ENCODE measurements at regions not wholly inside any gene's neighbourhood (a gene's known extent, or its start where the extent isn't known, plus 50 kb on each side); places are given as distances from the start of the nearest gene placed in this dataset.

DNA sequence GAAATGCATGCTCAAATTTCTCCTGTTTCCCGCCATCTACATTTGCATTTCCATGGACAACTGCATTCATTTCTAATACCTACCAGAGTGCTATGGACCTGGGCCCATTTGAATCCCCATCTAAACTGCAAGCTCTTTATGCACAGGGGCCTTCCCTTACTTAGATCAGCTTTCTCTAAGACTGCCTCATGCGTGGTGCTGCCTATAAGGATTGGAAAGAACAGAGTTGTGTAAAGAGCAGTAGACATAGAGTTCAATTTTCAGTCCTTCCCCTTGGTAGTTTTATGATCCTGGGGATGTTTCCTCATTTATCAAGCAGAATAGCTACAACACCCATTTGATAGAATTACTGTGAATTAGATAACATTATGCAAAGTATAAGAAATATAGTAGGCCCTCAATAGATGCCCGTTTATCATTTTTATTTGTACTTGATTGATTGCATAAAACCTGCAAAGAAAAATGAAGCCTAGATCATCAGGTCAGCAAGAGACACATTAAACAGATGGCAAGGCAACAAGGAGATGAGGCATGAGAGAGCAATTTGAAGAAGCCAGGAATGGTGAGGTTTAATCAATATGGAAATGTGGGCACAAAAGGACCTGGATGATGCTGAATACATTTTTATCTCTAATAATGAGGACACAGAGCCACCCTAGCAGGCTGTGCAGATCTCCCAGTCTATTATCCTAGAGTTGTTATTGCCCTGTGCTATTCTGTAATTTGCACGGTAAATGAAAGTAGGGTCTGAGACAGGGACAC is 359.7 kb downstream of the FAM181B start:
- no peak for DNase-seq (ENCODE audit: low spot score)

GRCh38 chr11:82365351-82365750 is 368.3 kb downstream of the FAM181B start:
- DNase-seq (ENCODE audit: low spot score) = no peak

- DNase-seq (ENCODE audit: low spot score) = no peak
Measured at GRCh38 chr11:82356316-82356715, 377.3 kb downstream of the FAM181B start.

DNA sequence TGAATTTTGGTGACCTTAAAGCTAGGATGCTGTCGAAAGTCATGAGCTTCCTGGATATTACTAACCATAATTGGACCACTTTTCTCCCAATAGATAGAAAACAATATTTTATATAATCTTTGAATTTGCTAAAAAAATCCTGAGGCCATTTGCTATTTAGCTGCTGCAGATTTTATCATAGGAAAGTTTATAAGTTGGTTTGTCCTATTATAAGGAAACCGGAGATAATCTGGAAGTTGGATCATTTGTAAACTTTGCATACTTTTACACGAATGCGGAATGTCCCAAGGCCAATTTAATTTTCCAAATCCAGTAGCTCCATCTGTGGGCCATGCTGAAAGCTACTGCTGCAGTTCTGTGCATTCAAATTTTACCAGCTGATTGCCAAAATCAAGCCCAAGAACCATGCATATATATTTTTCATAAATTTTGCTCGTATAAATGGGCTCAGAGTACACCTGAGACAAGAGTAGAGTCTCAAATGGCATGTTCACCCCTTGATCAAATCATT is 378.3 kb downstream of the FAM181B start:
- no peak for DNase-seq (ENCODE audit: low spot score)

- no peak for DNase-seq (ENCODE audit: low spot score)
Measured at GRCh38 chr11:82326853-82327252, 406.8 kb downstream of the FAM181B start.

- DNase-seq (ENCODE audit: low spot score) = no peak
Measured at GRCh38 chr11:82321206-82321605, 412.5 kb downstream of the FAM181B start.

DNA sequence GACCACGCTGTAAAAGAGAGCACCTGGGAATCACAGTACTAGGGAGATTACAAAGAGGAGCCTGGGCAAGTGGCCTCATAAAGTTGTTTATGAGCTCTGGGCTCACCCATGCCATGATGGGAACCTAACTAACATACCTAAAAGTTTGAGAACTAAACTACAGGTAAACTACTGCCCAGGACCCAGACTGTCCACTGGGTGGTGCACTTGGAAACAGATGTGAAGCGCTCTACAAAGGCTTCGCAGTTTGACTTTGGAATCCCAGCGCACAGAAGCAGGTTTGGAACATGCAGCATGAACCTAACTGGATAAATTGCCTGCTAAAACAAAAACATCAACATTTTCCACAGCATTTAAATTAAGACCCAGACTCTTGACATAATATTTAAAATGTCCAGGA is 418.6 kb downstream of the FAM181B start:
- peak; percentile 10 for DNase-seq (ENCODE audit: low spot score)

- no peak for DNase-seq (ENCODE audit: low spot score)
Measured at GRCh38 chr11:82308979-82309378, 424.7 kb downstream of the FAM181B start.

DNA sequence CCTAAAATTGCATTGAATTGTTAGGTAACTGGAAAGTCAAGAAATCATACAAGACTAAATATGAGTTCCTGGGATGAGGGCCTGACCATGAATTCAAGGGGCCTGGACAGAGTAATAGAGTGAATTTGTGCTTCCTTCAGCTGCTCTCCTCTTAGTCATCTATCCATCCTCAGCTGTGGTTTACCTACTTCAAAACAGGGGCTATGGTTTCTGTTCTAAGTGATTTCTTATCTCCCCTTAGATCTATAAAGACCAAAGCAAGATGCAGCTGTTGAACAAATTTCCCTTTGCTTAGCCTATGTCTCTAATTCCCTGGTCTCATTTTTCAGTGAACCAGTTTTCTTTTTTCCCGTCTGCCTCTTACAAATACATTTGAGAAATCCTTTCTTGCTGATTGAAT is 428.5 kb downstream of the FAM181B start:
- no peak for DNase-seq (ENCODE audit: low spot score)

- no peak for DNase-seq (ENCODE audit: low spot score)
Measured at GRCh38 chr11:82303671-82304070, 430.0 kb downstream of the FAM181B start.

DNA sequence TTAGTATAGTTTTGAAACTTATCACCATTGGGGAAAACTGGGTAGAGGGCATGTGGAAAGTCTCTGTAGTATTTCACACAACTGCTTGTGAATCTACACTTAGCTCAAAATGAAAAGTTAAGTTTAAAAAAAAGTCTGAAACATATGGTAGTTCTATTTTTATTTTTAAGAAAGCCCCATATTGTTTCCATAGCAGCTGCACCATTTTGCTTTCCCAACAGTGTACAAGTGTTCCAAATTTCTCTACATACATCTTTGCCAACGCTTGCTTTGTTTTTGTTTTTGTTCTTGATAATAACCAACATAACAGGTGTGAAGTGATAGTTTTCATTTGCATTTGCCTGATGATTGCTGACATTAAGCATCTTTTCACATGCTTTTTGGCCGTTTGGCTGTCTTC is 445.2 kb downstream of the FAM181B start:
- DNase-seq (ENCODE audit: low spot score) = no peak

DNA sequence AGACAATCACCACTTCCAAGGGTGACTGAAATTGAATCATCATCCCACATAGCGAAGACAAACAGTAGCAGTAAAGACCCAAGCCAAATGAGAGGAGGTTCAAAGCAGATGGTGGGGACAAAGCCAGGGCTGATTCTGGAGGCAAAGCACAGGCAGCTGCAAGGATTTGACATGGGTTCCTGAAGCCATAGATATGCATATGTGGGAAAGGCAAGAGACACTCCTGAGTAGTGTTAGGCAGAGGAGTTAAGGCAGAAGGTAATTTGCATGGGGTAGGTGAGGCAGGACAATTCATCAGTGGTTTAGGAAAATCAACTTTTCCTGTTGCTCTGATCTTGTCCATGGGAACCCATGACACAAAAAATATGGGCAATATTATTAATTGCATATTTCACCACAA is 462.8 kb downstream of the FAM181B start:
- DNase-seq (ENCODE audit: low spot score) = no peak

- DNase-seq (ENCODE audit: low spot score) = no peak
Measured at GRCh38 chr11:82268627-82269026, 465.0 kb downstream of the FAM181B start.

DNA sequence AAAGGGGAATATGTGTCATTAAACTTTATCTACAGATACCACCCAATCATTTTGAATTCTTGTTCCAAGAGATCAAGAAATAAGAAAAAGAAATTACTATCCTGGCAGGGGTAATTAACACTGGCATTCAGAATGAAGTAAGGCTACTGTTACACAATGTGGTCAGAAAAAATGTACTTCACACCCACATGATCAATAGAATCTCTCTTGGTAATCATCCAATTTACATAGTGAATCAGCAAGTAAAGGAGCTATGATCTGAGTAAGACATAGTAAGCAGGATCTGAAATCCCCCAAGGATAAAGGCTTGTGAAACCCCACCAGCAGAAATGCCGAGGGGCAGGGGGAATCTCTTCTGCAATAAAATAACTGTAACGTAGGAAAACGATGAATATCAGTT is 466.5 kb downstream of the FAM181B start:
- no peak for DNase-seq (ENCODE audit: low spot score)

DNA sequence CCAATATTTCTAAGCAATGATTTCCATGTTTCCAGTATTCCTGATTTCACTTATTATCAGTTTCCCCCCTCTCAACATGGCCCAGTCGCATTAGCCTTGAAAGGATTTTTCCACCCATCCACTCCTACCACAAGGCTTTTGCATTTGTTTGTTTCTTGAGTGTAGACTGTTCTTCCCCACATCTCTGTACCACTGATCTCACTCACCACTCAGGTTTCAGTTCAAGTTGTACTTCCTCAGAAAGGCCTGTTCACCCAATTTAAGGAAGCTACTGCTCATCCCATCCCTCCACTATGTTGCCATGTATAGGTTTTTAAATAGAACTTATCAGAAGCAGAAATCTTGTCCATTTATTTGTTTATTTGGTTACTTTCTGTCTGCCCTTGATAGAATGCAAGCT is 472.3 kb downstream of the FAM181B start:
- no peak for DNase-seq (ENCODE audit: low spot score)

GRCh38 chr11:82250047-82250446 is 483.6 kb downstream of the FAM181B start:
- no peak for DNase-seq (ENCODE audit: low spot score)

- no peak for DNase-seq (ENCODE audit: low spot score)
Measured at GRCh38 chr11:82246926-82247325, 486.7 kb downstream of the FAM181B start.

GRCh38 chr11:82239498-82239897 is 494.2 kb downstream of the FAM181B start:
- DNase-seq (ENCODE audit: low spot score) = no peak

GRCh38 chr11:82234256-82234655 is 499.4 kb downstream of the FAM181B start:
- no peak for DNase-seq (ENCODE audit: low spot score)

- DNase-seq (ENCODE audit: low spot score) = no peak
Measured at GRCh38 chr11:82233201-82233600, 500.5 kb downstream of the FAM181B start.

GRCh38 chr11:82229341-82229740 is 504.3 kb downstream of the FAM181B start:
- no peak for DNase-seq (ENCODE audit: low spot score)

- DNase-seq (ENCODE audit: low spot score) = no peak
Measured at GRCh38 chr11:82225930-82226329, 507.7 kb downstream of the FAM181B start.

GRCh38 chr11:82225502-82225901 is 508.2 kb downstream of the FAM181B start:
- no peak for DNase-seq (ENCODE audit: low spot score)

- DNase-seq (ENCODE audit: low spot score) = no peak
Measured at GRCh38 chr11:82216927-82217570, 516.6 kb downstream of the FAM181B start.

All from HuH-7 (cell line).